ENCODE measurements at regions not wholly inside any gene's neighbourhood (a gene's known extent, or its start where the extent isn't known, plus 50 kb on each side); places are given as distances from the start of the nearest gene placed in this dataset.

DNA sequence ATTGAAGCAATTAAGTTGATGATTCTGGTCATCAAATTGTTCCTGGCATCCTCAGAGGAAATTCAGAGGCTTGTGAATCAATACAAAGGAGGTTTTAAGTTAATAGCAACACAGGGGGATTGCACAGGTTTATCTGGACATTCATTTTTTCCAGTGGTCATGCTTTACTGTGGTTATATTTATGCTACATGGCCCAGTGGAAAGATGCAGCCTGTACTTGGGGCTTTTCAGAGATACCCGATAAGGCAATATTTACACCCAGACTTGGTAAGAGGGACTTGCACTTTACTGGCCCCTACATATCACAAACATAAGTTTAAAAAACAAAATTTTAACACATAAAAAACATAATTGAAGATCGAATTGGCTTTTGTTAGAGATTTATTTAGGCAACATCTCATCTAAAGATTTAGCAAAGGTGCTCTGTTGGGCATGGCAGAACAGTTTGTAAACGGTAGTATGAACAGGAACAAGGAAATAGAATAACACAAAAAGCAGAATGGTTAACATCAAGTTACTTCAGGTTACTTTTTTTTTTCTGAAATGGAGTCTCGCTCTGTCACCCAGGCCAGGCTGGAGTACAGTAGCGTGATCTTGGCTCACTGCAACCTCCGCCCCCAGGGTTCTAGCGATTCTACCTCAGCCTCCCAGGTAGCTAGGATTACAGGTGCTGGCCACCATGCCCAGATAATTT, 49.7 kb upstream of the GLDC start:
- TF ChIP-seq, protein P1, sequence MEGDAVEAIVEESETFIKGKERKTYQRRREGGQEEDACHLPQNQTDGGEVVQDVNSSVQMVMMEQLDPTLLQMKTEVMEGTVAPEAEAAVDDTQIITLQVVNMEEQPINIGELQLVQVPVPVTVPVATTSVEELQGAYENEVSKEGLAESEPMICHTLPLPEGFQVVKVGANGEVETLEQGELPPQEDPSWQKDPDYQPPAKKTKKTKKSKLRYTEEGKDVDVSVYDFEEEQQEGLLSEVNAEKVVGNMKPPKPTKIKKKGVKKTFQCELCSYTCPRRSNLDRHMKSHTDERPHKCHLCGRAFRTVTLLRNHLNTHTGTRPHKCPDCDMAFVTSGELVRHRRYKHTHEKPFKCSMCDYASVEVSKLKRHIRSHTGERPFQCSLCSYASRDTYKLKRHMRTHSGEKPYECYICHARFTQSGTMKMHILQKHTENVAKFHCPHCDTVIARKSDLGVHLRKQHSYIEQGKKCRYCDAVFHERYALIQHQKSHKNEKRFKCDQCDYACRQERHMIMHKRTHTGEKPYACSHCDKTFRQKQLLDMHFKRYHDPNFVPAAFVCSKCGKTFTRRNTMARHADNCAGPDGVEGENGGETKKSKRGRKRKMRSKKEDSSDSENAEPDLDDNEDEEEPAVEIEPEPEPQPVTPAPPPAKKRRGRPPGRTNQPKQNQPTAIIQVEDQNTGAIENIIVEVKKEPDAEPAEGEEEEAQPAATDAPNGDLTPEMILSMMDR (IDR thresholded peaks at IDR 0.05 in 2 of 3, conservative IDR thresholded peaks at IDR 0.05 in 1 of 3; ENCODE audit: control insufficient read depth in 2 of 3, extremely low read depth in 1 of 3, insufficient read depth in 1 of 3, low read depth in 3 of 3, low read length in 3 of 3), result no peak
- TF ChIP-seq SP1 (IDR thresholded peaks at IDR 0.05; ENCODE audit: low read depth, low read length), result no peak
- TF ChIP-seq POLR2AphosphoS5 (IDR thresholded peaks at IDR 0.05; ENCODE audit: low read length), result no peak
- no peak for TF ChIP-seq ZNF24 (IDR thresholded peaks at IDR 0.05)
- TF ChIP-seq, protein P2, sequence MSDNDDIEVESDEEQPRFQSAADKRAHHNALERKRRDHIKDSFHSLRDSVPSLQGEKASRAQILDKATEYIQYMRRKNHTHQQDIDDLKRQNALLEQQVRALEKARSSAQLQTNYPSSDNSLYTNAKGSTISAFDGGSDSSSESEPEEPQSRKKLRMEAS (IDR thresholded peaks at IDR 0.05; ENCODE audit: low read depth, low read length), result no peak
- TF ChIP-seq SMAD1 (IDR thresholded peaks at IDR 0.05; ENCODE audit: low read depth, partially characterized antibody), result no peak
- TF ChIP-seq, protein P3, sequence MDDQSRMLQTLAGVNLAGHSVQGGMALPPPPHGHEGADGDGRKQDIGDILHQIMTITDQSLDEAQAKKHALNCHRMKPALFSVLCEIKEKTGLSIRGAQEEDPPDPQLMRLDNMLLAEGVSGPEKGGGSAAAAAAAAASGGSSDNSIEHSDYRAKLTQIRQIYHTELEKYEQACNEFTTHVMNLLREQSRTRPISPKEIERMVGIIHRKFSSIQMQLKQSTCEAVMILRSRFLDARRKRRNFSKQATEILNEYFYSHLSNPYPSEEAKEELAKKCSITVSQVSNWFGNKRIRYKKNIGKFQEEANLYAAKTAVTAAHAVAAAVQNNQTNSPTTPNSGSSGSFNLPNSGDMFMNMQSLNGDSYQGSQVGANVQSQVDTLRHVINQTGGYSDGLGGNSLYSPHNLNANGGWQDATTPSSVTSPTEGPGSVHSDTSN (IDR thresholded peaks at IDR 0.05; ENCODE audit: insufficient replicate concordance, low read depth, low read length), result no peak
- TF ChIP-seq TCF12 (IDR thresholded peaks at IDR 0.05; ENCODE audit: low read depth, low read length), result no peak
- TF ChIP-seq, protein P4, sequence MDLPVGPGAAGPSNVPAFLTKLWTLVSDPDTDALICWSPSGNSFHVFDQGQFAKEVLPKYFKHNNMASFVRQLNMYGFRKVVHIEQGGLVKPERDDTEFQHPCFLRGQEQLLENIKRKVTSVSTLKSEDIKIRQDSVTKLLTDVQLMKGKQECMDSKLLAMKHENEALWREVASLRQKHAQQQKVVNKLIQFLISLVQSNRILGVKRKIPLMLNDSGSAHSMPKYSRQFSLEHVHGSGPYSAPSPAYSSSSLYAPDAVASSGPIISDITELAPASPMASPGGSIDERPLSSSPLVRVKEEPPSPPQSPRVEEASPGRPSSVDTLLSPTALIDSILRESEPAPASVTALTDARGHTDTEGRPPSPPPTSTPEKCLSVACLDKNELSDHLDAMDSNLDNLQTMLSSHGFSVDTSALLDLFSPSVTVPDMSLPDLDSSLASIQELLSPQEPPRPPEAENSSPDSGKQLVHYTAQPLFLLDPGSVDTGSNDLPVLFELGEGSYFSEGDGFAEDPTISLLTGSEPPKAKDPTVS (IDR thresholded peaks at IDR 0.05; ENCODE audit: low read depth, low read length), result no peak

Data from GM12878 (cell line).